GM21360 (cell line): ENCODE measurements at regions not wholly inside any gene's neighbourhood (a gene's known extent, or its start where the extent isn't known, plus 50 kb on each side); places are given as distances from the start of the nearest gene placed in this dataset.
"Not testable (repeated sequence)": the region's sequence is repeated elsewhere in the genome, so short reads cannot be mapped to it uniquely, and the experiment has no call there.

Source experiments
- ATAC-seq: cut with Tn5 transposase; IDR thresholded peaks from one replicate; pipeline ENCODE4 v1.9.1; 2021; ENCODE audit warnings: mild to moderate bottlenecking, moderate library complexity; ENCODE audit not compliant: unreplicated experiment

GRCh38 chr9:102740578-102740977 lies 254.6 kb upstream of the CYLC2 start:
- no peak for ATAC-seq

GRCh38 chr9:102728946-102729345 lies 266.2 kb upstream of the CYLC2 start:
- ATAC-seq, result no peak

- ATAC-seq, result no peak
These were observed 280.9 kb upstream of the CYLC2 start for GRCh38 chr9:102714184-102714583.

- not testable (repeated sequence) for ATAC-seq
These were observed 282.2 kb upstream of the CYLC2 start for GRCh38 chr9:102712910-102713309.

GRCh38 chr9:102700936-102701335 lies 294.2 kb upstream of the CYLC2 start:
- ATAC-seq, result no peak

GRCh38 chr9:102669220-102669619 lies 325.9 kb upstream of the CYLC2 start:
- ATAC-seq, result no peak

- ATAC-seq, result no peak
These were observed 342.7 kb upstream of the CYLC2 start for GRCh38 chr9:102652471-102652870.

- ATAC-seq, result no peak
These were observed 344.2 kb upstream of the CYLC2 start for GRCh38 chr9:102650896-102651295.

- ATAC-seq, result no peak
These were observed 352.5 kb upstream of the CYLC2 start for GRCh38 chr9:102642651-102643050.

- no peak for ATAC-seq
These were observed 363.6 kb upstream of the CYLC2 start for GRCh38 chr9:102631559-102631958.

GRCh38 chr9:102609461-102609860 lies 385.7 kb upstream of the CYLC2 start:
- ATAC-seq, result no peak

GRCh38 chr9:102603198-102604195 lies 391.6 kb upstream of the CYLC2 start:
- not testable (repeated sequence) for ATAC-seq

GRCh38 chr9:102594241-102594640 lies 400.9 kb upstream of the CYLC2 start:
- ATAC-seq, result no peak

- no peak for ATAC-seq
These were observed 407.9 kb upstream of the CYLC2 start for GRCh38 chr9:102587281-102587680.

- no peak for ATAC-seq
These were observed 425.7 kb upstream of the CYLC2 start for GRCh38 chr9:102569436-102569835.

- ATAC-seq, result no peak
These were observed 443.8 kb upstream of the CYLC2 start for GRCh38 chr9:102551346-102551745.

GRCh38 chr9:102550886-102551285 lies 444.2 kb upstream of the CYLC2 start:
- no peak for ATAC-seq

- no peak for ATAC-seq
These were observed 444.9 kb upstream of the CYLC2 start for GRCh38 chr9:102550266-102550665.

GRCh38 chr9:102534031-102534430 lies 461.1 kb upstream of the CYLC2 start:
- no peak for ATAC-seq

GRCh38 chr9:102521097-102521755 lies 473.9 kb upstream of the CYLC2 start:
- no peak for ATAC-seq

GRCh38 chr9:102519423-102519822 lies 475.7 kb upstream of the CYLC2 start:
- ATAC-seq, result no peak

GRCh38 chr9:102518324-102518723 lies 476.8 kb upstream of the CYLC2 start:
- ATAC-seq, result no peak
